ENCODE measurements at regions not wholly inside any gene's neighbourhood (a gene's known extent, or its start where the extent isn't known, plus 50 kb on each side); places are given as distances from the start of the nearest gene placed in this dataset.

DNA sequence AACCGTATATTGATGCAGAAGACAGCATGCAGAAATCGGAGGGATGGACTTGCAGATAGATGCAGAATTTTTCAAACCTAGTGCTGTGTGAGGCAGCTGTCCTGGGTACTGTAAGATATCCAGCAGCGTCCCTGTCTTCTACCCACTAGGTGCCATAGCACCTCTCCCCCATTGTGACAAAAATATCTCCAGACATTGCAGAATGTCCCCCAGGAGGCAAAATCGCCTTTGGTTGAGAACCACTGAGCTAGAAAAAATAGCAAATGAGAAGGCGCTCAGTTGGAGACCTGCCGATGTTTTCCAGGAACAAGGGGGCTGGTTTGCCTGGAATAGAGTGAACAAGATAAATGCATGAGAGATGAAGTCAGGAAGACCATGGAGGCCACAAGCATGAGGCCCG is 67.9 kb upstream of the TMEM132D start:
- H3K27me3 ChIP-seq (replicated peaks in 1 of 4; ENCODE audit: control insufficient read depth in 3 of 4, extremely low read depth in 1 of 4, insufficient read depth in 3 of 4, low read length in 3 of 4): peaks cover 0 to 3% (median 0%) of the 10 kb centered on the region in 4 experiments; a peak in 1 of 7 replicates
- no peak overlapping the region for H3K9ac ChIP-seq (replicated peaks in 1 of 4; ENCODE audit: extremely low read depth in 1 of 4, low read depth in 3 of 4, low read length in 3 of 4)
- H3K4me3 ChIP-seq (ENCODE audit: extremely low read depth in 1 of 4, insufficient read depth in 2 of 4, low read depth in 3 of 4, low read length in 4 of 4): no peak overlapping the region
- H3K4ac ChIP-seq (replicated peaks; ENCODE audit: insufficient read length, low read depth, low read length): no peak overlapping the region
- H2BK120ac ChIP-seq (replicated peaks; ENCODE audit: low read depth, low read length): no peak overlapping the region
- H4K91ac ChIP-seq (replicated peaks; ENCODE audit: insufficient read length, low read length): no peak overlapping the region
- no peaks in the 10 kb centered on the region for H3K79me2 ChIP-seq (ENCODE audit: control insufficient read depth in 1 of 2, insufficient read depth in 2 of 2, low read length in 2 of 2)
- no peaks in the 10 kb centered on the region for H3K23me2 ChIP-seq (ENCODE audit: low read depth, low read length)
- H4K20me1 ChIP-seq (replicated peaks in 1 of 2; ENCODE audit: control insufficient read depth in 1 of 2, insufficient read depth in 2 of 2, low read length in 2 of 2): no peaks in the 10 kb centered on the region
- no peak overlapping the region for H2BK15ac ChIP-seq (ENCODE audit: low read length)
- ChIA-PET CTCF (ENCODE audit: partially characterized antibody) (interaction anchor here (1.2 kb wide), 1 partner anchor 40 kb away, joined by 3 read pairs; no protein-coding TSS in a partner anchor), POLR2A (ENCODE audit: partially characterized antibody) (no interaction called here)
- FAIRE-seq (no peak), DNase-seq (ENCODE audit: low read depth in 1 of 2, low spot score in 2 of 2) (no peak)
- H2BK5ac ChIP-seq (ENCODE audit: low read depth, low read length): no peak overlapping the region
- WGBS, 2 experiments (ENCODE audit: extremely low coverage in 1 of 2, insufficient coverage in 1 of 2, insufficient read length in 1 of 2, insufficient replicate concordance in 2 of 2, low coverage in 1 of 2, low lambda C conversion rate in 2 of 2, missing lambda C conversion rate in 1 of 2): 85% methylated on average over 7 of the region's 7 CpGs; no CpG with 5 or more reads in 1 of the 2 experiments
- no peak overlapping the region for H3K23ac ChIP-seq (ENCODE audit: insufficient read length)
- no peak overlapping the region for H3K4me2 ChIP-seq (ENCODE audit: insufficient read depth in 1 of 2, low read depth in 2 of 2, low read length in 2 of 2)
- no peak overlapping the region for H3K56ac ChIP-seq (replicated peaks; ENCODE audit: insufficient read length, low read depth, low read length)
- H4K5ac ChIP-seq (ENCODE audit: insufficient read length, low read depth, low read length): no peak overlapping the region
- H3K14ac ChIP-seq (ENCODE audit: insufficient read length): no peak overlapping the region
- no peaks in the 10 kb centered on the region for H3K36me3 ChIP-seq (ENCODE audit: control insufficient read depth in 2 of 4, insufficient read depth in 4 of 4, low read length in 3 of 4)
- H4K8ac ChIP-seq (ENCODE audit: extremely low read depth, insufficient read depth, low read length): no peak overlapping the region
- no peak overlapping the region for H2AFZ ChIP-seq (ENCODE audit: low read length)
- no peaks in the 10 kb centered on the region; a peak in 3 of 7 replicates for H3K4me1 ChIP-seq (replicated peaks in 1 of 4; ENCODE audit: control insufficient read depth in 3 of 4, insufficient read depth in 4 of 4, low read length in 3 of 4)
- H2BK20ac ChIP-seq (ENCODE audit: low read length): no peak overlapping the region; the same call in 1 of the 2 replicates
- TF ChIP-seq, protein P1, sequence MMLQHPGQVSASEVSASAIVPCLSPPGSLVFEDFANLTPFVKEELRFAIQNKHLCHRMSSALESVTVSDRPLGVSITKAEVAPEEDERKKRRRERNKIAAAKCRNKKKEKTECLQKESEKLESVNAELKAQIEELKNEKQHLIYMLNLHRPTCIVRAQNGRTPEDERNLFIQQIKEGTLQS (IDR thresholded peaks at IDR 0.05; ENCODE audit: insufficient read depth, low read depth, low read length): no peak
- no peak for TF ChIP-seq FOSL1 (IDR thresholded peaks at IDR 0.05; ENCODE audit: insufficient read depth, low read depth, low read length)
- no peak overlapping the region for H3K27ac ChIP-seq (ENCODE audit: low read depth, low read length)
- H2AK5ac ChIP-seq (ENCODE audit: low read depth, low read length): no peak overlapping the region
- no peaks in the 10 kb centered on the region for H3K79me1 ChIP-seq (ENCODE audit: low read depth, low read length)
- no peaks in the 10 kb centered on the region for H3K9me3 ChIP-seq (ENCODE audit: insufficient read depth in 2 of 2, low read depth in 1 of 2, low read length in 1 of 2)
- H2BK12ac ChIP-seq (ENCODE audit: low read depth, low read length): no peak overlapping the region
- H3K18ac ChIP-seq (ENCODE audit: extremely low read depth, low read length): no peak overlapping the region

Data from H1 (cell line).